GM19467 (cell line): ENCODE measurements at regions not wholly inside any gene's neighbourhood (a gene's known extent, or its start where the extent isn't known, plus 50 kb on each side); places are given as distances from the start of the nearest gene placed in this dataset.

Experiments
- ATAC-seq: cut with Tn5 transposase; IDR thresholded peaks from one replicate; pipeline ENCODE4 v1.9.1; 2021; ENCODE audit warnings: mild to moderate bottlenecking, moderate library complexity; ENCODE audit not compliant: unreplicated experiment

DNA sequence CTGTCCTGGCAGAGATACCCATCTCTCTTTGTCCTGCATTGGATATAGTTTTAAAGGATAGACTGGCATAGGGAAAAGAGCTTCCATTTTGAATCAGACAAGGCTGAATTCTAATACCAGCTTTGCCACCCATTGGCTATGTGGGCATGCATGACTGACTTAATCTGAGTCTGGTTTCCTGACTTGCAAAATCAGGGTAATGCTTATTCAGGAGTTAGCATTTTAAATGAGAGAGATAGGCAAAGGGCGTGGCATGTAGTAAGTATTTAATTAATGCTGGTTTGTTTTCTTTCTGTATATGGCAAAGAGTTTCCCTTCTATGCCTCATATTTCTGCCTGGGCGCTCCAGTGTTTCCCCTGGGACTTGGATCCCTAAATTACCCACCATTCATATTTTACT lies 492.9 kb downstream of the IGSF11 start:
- ATAC-seq: no peak

DNA sequence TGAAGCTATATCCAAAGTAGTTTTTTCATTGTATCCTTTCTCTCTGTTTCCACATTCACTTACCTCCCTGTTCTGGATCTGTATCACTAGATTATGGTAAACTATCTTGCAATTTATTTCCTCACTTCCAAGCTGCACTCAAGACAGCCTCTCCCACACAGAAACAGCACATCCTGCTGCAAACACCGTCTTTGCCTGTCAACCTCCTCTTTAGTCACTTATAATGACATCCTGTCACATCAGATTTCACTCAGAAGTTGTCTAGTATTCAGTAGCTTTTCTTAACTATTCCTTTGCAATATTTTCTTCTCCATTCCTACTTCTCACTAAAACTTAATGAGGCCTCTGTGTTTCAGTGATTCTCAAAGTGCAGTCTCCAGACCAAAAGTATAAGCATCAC lies 490.8 kb downstream of the IGSF11 start:
- no peak for ATAC-seq

DNA sequence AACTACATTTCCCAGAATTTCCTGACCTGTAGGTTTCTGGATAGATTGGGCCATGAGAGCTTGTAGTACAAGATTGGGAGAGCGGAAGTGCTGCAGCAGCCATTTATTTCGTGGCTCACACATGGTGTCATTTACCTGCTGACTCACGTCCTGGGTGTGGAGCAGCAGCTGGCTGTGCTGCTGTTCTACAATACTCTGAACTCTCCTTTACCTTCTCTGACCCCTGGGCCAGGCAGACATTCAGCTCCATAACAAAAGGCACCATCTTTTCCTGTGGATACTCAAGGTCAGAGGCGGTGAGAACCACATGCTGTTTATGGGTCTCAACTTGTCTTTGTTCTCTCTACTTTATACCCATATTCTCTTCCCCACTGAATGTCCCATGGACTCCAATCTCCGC lies 490.2 kb downstream of the IGSF11 start:
- no peak for ATAC-seq

DNA sequence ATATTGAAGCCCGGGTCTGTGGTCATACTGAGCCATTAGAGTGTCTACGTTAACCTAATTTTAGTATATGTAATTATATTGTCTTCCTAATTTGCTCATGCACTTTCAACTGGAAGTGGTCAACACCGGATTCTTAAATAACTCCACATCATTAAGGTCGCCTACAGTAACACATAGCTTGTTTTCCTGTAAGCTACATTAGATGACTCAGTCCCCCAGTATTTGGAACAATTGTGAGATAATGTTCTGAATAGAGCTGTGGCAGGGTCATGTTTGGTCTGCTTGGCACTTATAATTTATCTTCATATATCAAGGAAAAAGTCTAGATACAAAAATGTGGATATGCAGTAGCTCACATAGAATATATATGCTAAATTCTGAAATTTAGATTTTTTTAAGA lies 486.2 kb downstream of the IGSF11 start:
- ATAC-seq: no peak

DNA sequence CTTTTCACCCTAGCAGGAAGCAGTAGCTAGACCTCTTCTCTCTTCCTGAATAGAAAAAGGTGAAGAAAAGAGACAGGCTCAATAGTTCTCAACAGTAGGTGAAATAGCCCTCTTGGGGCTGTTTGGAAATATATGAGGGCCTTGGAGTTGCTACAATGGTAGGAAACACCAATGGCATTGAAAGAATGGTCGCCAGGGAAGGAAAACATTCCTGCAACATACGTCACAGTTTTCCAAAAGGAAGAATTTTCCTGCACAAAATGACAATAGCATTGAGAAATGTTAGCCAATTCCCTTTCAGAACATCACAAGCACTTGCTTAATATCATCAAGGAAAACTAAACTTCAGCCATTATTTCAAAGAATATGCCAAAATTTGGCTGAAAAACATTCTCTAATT lies 484.5 kb downstream of the IGSF11 start:
- no peak for ATAC-seq

DNA sequence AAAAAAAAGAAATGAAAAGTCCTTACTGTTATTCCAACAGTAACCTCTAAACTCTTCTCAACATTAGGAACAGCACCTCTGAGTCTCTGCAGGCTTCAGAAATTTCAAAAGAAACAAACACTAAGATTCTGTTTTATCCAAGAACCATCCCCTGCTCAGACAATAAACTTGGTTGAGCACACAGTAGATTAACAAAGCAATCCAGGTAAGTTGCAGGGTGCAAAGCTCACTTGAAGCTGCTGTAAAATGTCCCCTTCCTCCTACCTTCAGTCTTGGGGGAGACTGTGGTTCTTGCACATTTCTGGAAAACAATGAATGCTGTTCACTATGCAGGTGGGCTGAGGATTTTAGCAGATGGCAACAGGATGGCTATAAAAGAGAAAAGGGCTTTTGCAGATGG lies 484.1 kb downstream of the IGSF11 start:
- no peak for ATAC-seq

DNA sequence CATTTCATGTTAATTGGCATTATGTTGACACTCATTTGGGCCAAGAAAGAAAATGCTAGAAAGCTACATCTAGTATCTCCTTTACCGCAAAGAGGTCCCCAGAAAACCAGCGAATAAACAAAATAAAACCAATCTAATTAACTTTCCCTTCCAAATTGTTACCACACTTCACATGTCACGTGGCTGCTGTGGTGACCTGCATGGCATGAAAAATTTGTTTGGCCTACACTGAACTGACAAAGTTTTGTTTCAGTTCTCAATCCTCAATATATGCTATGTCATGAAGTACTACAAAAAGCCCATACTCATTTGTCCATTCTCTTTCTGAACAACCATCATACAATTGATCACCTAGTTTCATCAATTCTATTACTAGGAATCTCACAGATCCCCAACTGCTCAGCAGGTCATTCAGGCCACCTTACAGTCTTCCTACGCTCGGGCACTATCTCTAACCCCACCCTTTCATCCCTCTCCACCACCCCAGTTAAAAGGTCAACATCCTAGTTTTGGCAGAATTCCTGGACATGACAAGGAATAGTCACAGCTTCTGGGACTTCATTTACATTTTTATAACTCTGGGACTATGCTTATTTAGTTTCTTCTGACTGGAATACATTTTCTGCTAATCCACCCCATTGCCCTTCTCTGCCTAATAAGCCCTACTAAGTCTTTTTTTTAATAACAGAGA lies 480.4 kb downstream of the IGSF11 start:
- no peak for ATAC-seq

DNA sequence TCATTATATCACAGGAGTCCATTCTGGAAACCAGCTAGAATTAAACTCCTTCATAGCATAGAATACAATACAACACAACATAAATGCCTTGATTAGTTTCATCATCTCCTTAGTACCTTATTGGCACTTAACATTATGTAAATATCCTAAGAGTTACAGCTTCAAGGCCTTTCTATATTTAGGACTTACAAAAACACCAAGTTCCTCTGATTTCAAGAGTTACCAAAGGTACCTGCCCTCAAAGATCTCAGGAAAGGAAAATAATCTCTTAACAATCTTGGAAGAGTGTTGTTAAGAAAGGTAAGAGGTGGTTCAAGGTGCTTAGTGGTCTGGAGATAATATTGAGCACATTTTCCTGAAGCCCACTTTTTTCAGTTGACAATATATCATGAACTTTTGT lies 477.7 kb downstream of the IGSF11 start:
- ATAC-seq: no peak

DNA sequence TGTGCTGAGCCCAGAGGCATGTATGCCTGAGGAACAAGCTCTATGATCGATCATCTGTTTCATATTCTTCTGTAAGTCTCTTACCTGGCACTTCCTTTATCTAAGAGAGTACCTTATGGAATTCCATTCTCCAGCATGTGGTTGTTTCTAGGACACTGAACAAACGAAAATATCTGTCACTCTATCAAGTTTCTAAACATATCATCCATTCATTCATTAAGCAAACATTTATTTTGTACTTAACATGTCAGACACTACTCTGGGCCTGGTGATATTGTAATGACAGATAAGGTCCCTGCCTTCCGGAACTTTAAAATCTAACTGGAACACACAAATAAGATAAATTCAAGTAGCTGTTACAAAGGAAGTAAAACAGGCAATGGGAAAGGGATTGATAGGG lies 477.1 kb downstream of the IGSF11 start:
- no peak for ATAC-seq

DNA sequence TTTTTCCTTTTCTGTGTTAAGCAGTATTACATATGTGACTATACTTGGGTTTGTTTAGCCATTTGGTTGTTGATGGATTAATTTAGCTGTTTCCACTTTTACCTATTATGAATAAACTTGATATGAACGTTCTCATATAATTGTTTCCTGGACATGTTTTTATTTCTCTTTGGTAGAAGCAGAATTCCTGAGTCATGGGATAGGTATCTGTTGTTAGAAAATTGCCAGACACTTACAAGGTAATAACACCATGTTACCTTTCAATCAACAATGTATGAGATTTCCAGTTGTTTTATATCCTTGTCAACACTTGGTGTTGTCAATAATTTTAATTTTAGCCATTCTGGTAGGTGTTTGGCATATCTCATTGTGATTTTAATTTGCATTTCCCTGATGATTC lies 475.4 kb downstream of the IGSF11 start:
- no peak for ATAC-seq

DNA sequence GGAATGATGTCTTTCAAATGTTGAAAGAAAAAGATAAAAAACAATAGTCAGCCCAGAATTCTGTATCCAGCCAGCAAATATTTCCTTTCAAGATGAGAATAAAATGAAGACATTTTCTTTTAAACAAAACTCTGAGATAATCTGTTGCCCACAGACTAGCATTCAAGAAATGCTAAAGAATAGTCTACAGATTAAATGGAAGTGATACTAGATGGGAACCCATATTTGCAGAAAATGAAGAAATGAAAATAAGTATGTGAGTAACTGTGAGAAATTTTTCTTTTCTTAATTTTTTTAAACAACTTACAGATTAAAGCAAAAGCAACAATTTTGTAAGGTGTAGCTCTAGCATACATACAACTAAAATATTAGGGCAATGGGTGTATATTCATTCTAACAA lies 469.8 kb downstream of the IGSF11 start:
- no peak for ATAC-seq

DNA sequence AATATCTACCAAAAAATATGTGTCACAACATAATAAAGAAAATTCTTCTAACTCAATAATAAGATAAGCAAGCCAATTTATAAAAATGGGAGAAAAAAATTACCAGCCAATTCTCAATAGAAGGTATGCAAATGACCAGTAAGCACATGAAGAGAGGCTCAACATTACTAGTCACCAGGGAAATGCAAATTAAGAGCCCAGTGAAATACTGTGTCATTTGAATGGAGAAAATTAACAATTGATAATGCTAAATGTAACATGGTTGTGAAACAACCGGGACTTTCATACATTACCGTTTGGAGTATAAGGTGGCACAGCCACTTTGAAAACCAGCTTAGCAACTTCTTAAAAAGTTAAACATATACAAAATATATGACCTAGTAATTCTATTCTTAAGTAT lies 460.7 kb downstream of the IGSF11 start:
- ATAC-seq: no peak

DNA sequence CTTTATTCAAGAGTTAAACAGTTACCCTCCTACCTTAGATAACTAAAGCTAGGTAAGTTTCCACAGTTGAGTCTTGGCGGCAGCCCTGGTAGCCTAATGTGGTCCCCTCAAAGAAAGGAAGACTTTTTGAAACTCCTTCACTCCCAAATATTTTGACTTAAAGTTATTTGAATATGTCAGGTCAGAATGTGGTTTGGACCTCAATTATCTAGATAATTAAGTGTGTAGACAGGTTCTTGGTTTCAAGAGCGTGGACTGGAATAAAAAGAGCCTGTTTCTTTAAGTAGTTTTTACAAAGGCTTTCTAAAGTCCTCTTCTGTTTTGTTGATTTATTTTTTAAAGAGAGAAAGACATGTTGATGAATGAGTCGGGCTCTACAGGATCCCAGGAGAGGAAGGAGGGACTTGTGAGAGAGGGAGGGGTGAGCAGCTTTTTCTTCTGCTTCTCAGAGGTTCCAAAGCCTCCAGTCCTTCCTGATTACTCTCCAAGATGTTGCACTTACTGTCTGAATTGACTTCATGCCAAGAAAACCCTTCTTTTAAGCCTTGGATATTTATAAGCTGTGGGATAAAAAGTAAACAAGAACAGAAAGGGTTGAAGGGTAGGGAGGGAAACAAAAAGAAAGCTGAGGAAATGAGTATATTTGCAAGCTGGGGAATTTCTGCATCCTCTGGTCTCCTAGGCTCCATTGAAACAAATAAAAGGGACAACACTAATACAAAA lies 457.4 kb downstream of the IGSF11 start:
- no peak for ATAC-seq

DNA sequence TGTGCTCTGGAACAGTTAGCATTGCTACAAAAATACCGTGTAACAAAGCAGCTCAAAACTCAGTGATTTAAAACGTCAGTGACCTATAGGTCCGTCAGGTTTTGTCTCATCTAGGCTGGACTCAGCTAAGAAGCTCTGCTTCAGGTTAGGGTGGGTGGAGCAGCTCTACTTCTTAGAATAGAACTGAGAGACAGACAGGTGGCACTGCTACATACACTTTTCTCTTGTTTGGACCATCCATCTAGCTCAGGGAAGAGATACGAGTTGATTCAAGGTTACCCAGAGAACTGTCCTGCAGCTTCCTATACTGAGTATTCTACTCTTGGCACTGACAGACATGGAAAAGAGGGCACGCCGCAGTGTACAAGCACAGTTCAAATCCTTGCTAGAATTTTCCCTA lies 456.1 kb downstream of the IGSF11 start:
- ATAC-seq: no peak

DNA sequence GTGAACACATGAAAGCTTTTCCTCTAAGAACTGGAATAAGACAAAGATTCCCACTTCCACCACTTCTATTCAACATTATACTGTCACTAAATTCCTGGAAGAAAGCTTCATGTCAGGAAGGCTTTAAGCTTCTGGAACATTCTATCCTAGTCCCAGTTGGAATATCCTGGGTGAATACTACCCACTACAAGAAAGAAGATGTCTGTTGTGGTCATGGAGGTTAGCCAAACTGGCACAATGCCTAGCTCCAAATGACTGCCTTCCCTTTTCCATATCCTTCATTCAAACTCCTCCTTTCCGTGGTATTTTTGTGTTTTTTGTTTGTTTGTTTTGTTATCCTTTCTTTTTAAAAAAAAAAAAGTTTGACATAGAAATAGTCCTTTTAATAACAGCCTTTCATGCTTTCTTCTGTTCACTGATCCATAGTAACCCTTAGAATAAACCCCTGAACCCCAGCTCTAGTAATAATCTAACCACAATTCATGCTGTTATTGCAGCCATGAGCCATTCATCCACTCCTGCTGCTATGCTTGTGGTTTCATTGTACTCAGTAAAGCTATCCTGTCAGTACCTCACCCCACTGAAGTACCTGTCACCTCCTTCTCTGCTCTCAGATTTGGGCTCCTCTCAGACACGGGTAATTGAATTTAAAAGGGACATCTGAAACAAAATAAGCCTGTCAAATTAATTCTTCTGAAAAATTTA lies 447.5 kb downstream of the IGSF11 start:
- ATAC-seq: no peak

DNA sequence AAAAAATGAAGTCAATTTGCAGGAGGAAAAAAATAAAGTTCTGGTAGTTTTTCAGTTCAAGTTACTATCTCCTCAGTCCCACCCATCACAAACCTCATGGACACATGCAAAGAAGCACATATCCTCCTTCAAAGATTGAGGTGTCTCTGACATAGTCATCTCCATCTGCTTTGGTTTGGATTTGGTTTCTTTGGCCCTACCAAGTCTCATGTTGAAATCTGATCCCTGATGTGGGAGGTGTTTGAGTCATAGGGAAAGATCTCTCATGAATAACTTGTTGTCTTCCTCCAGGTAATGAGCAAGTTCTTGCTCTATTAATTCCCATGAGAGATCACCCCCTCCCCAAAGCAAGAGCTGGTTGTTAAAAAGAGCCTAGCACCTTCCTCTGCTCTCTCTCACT lies 446.8 kb downstream of the IGSF11 start:
- ATAC-seq: no peak

DNA sequence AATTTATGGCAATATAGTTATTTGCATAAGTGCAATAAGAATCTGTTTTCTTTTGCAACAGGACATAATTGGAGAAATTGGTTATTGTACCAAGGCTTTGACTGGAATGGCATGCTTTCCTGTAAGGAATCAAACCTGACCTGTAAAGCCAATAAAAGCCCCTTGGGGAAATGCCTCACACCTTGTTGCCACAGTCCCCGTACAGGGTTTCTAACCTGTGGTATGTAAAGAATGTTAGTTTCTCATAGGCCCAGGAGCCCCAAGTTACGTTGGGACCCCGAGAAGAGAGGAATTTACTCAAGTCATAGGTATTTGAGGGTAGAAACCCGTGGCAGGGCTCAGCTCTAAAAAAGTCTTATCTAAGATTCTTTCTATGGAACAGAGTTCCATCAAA lies 441.4 kb downstream of the IGSF11 start:
- no peak for ATAC-seq

DNA sequence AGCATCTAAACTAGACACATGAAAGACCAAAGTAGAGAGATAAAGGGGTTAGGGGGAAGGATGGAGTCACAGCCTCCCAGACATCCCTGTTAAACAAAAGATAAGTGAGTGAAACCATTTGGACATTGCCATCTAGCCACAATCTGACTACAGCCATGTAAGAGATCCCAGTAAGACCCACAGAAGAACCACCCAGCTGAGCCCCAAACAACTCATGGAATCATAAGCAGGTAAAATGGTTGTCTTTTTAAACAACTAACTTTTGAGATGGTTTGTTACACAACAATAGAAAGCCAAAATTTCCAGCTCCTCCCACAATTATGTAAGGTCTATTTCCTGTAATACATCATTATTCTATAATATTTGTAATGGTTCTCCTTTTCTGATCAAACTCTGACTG lies 437.5 kb downstream of the IGSF11 start:
- ATAC-seq: no peak

DNA sequence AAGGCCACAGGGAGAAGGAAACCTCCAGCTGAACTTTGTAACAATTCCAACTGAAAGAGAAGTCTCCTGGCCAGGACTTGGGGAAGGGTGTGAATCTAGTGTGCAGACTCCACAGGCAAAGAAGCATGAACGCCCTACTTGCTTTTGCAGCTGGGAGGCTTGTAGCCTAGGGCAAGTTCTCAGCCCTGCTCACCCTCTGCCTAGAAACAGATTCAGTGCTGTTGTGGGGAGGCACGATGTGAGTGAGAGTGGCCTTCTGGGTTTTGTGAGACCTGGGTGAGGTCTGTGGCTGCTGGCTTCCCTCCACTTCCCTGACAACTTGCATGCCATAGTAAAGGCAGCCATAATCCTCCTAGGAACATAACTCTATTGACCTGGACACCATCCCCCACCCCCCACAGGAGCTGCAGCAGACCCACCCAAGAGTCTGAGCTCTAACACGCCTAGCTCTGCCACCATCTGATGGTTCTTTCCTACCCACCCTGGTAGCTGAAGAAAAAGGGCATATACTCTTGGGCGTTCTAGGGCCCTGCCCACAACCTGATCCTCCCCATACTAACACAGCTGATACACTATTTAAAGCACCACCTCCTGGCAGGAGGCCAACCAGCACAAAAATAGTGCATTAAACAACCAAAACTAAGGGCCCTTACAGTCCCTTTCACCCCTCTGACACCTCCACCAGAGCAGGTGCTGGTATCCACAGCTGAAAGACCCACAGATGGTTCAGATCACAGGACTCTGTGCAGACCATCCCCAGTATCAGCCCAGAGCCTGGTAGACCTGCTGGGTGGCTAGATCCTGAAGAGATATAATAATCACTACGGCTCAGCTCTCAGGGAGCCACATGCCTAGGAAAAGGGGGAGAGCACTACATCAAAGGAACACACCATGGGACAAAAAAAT lies 426.5 kb downstream of the IGSF11 start:
- no peak for ATAC-seq

DNA sequence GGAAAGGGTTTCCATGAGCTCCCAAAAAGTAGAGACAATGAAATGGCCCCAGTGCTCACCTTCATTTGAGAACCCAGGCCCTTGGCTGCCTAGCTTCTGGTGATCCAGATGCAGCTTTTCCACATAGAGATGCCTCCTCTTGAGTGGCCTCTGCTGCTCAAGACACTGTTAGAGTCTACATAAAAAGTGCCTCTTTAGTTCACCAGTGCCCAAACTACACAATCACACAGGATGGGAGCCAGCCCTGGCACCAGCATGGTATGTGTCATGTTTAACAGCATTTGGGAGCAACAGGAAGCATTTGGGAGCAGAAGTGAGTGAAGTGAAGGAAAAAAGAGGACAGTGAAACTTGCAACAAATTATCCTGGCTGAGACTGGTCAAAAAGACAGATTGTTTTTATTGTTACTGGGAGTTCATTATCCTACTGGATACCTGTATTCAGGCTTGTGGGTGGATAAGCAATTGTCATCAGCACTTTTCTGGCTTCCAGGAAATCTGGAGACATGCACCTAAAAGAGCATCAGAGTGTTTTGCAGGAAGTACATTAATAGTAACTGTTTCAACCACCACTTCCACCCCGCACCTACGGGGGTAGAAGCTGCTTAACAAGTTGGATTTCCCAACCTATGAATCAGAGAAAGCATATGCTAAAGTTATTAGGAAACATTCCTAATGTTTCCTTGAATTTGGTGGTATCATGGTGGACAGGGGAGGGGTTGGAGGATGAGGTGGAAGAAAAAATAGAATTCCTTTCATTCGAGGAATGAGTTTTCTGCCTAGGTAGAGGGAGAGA lies 416.2 kb downstream of the IGSF11 start:
- no peak for ATAC-seq
